ENCODE measurements at regions not wholly inside any gene's neighbourhood (a gene's known extent, or its start where the extent isn't known, plus 50 kb on each side); places are given as distances from the start of the nearest gene placed in this dataset.

DNA sequence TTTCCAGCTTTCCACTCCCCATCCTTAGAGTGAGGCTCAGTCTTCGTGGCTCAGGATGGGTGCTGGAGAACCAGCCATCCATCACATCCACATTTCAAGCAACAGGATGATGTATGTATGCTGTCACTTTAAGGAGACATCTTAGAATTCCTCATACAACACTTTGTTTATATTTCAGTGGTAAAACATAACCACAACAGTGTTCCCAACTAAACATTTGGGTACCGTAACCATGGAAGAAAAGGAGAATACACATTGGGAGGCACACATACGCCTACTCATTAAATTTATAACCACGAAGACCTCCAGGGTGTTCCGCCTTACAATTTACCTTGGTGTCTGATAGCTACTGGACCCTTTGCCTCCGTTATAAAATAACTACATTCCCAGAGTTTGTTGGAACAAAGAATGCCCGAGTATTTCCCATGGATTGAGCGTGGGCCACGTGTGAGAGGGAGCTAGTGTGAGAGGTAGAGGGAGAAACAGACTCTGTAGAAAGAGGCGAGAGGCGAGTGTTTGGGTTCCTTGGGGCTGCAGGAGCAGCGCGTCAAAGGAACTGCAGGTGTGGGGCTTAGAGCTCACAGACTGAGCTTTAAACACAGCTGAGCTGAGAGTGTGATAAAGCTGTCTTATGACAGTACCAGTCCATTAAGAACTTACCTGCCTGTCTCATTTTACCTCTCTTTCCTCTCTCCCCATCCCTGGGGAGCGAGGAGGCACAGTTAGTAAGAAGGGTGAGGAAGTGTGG is 111.5 kb upstream of the USP24 start:
- Histone ChIP-seq H3K27ac (ENCODE audit: low read length) (no peak overlapping the region), H3K9ac (ENCODE audit: low read length) (no peak overlapping the region), H3K4me1 (ENCODE audit: low read length) (no peaks in the 10 kb centered on the region), H3K4me3 (ENCODE audit: low read length) (no peak overlapping the region), H3K9me3 (ENCODE audit: insufficient read depth, low read length) (no peaks in the 10 kb centered on the region), H3K79me2 (ENCODE audit: low read length) (no peaks in the 10 kb centered on the region), H3K27me3 (ENCODE audit: low read depth, low read length) (peaks cover 7% of the 10 kb centered on the region; the same call in 1 of the 2 replicates), H2AFZ (ENCODE audit: low read depth, low read length) (no peak overlapping the region), H3K36me3 (replicated peaks; ENCODE audit: low read depth, low read length) (no peaks in the 10 kb centered on the region), H3K4me2 (ENCODE audit: low read length) (no peak overlapping the region), H4K20me1 (ENCODE audit: insufficient read depth, low read length) (no peaks in the 10 kb centered on the region)
- TF ChIP-seq, protein P1, sequence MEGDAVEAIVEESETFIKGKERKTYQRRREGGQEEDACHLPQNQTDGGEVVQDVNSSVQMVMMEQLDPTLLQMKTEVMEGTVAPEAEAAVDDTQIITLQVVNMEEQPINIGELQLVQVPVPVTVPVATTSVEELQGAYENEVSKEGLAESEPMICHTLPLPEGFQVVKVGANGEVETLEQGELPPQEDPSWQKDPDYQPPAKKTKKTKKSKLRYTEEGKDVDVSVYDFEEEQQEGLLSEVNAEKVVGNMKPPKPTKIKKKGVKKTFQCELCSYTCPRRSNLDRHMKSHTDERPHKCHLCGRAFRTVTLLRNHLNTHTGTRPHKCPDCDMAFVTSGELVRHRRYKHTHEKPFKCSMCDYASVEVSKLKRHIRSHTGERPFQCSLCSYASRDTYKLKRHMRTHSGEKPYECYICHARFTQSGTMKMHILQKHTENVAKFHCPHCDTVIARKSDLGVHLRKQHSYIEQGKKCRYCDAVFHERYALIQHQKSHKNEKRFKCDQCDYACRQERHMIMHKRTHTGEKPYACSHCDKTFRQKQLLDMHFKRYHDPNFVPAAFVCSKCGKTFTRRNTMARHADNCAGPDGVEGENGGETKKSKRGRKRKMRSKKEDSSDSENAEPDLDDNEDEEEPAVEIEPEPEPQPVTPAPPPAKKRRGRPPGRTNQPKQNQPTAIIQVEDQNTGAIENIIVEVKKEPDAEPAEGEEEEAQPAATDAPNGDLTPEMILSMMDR (IDR thresholded peaks at IDR 0.05; ENCODE audit: low read depth, low read length) = no peak
- no peak for TF ChIP-seq EZH2phosphoT487 (IDR thresholded peaks at IDR 0.05; ENCODE audit: low read depth)

DNA sequence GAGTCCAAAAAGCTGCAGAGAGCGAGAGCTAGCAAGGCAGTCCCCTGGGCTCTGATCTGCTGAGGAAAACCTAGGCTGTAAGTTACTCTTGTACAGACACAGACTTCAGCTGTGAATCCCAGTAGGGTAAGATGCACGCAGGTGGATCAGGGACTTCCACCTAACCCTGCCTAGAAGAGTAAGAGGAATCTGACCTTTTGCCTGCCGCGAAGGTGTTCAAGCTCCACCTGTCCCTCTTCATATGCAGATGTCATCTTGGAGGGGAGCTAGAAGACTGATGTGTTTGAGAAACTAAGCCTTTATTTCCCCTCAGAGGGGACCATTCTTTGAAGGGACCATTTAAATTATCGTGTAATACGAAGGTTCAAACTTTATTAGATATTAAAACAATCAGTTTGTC is 108.6 kb upstream of the USP24 start:
- H3K9ac ChIP-seq (ENCODE audit: low read length) = no peak overlapping the region
- no peak overlapping the region for H2AFZ ChIP-seq (ENCODE audit: low read depth, low read length)
- H3K79me2 ChIP-seq (ENCODE audit: low read length) = no peaks in the 10 kb centered on the region
- H3K4me2 ChIP-seq (ENCODE audit: low read length) = no peak overlapping the region
- H3K27me3 ChIP-seq (ENCODE audit: low read depth, low read length) = peaks cover 7% of the 10 kb centered on the region; the same call in 1 of the 2 replicates
- H4K20me1 ChIP-seq (ENCODE audit: insufficient read depth, low read length) = no peaks in the 10 kb centered on the region
- no peaks in the 10 kb centered on the region for H3K36me3 ChIP-seq (replicated peaks; ENCODE audit: low read depth, low read length)
- no peaks in the 10 kb centered on the region for H3K4me1 ChIP-seq (ENCODE audit: low read length)
- no peak overlapping the region for H3K27ac ChIP-seq (ENCODE audit: low read length)
- H3K9me3 ChIP-seq (ENCODE audit: insufficient read depth, low read length) = no peaks in the 10 kb centered on the region
- no peak overlapping the region for H3K4me3 ChIP-seq (ENCODE audit: low read length)
- TF ChIP-seq, protein P1 (IDR thresholded peaks at IDR 0.05; ENCODE audit: low read depth, low read length) = no peak
- no peak for TF ChIP-seq EZH2phosphoT487 (IDR thresholded peaks at IDR 0.05; ENCODE audit: low read depth)

DNA sequence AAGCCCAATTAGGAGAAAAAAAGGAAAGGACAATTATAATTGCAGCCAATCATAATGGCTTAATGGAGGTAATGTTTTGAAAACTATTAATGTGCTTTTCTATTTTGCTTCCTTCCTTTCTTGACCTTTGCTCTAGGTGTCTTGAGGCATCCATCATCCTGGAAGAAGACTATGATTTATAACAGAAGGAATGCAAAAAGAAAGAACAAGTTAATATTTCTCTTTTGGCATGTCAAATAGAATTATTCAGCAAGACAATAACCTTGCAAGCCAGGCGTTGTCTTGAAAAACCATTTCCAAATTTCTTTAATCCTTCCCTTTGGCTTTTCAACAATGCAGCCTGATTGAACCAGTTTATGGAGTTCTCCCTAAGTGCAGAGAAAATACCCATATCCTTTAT is 107.7 kb upstream of the USP24 start:
- H3K9ac ChIP-seq (ENCODE audit: low read length) = no peak overlapping the region
- no peaks in the 10 kb centered on the region for H4K20me1 ChIP-seq (ENCODE audit: insufficient read depth, low read length)
- H3K79me2 ChIP-seq (ENCODE audit: low read length) = no peaks in the 10 kb centered on the region
- TF ChIP-seq, protein P1 (IDR thresholded peaks at IDR 0.05; ENCODE audit: low read depth, low read length) = no peak
- TF ChIP-seq EZH2phosphoT487 (IDR thresholded peaks at IDR 0.05; ENCODE audit: low read depth) = no peak
- H2AFZ ChIP-seq (ENCODE audit: low read depth, low read length) = no peak overlapping the region
- H3K27ac ChIP-seq (ENCODE audit: low read length) = no peak overlapping the region
- H3K4me2 ChIP-seq (ENCODE audit: low read length) = no peak overlapping the region
- H3K4me3 ChIP-seq (ENCODE audit: low read length) = no peak overlapping the region
- no peaks in the 10 kb centered on the region for H3K36me3 ChIP-seq (replicated peaks; ENCODE audit: low read depth, low read length)
- no peaks in the 10 kb centered on the region for H3K4me1 ChIP-seq (ENCODE audit: low read length)
- no peaks in the 10 kb centered on the region for H3K9me3 ChIP-seq (ENCODE audit: insufficient read depth, low read length)
- peaks cover 7% of the 10 kb centered on the region for H3K27me3 ChIP-seq (ENCODE audit: low read depth, low read length)

DNA sequence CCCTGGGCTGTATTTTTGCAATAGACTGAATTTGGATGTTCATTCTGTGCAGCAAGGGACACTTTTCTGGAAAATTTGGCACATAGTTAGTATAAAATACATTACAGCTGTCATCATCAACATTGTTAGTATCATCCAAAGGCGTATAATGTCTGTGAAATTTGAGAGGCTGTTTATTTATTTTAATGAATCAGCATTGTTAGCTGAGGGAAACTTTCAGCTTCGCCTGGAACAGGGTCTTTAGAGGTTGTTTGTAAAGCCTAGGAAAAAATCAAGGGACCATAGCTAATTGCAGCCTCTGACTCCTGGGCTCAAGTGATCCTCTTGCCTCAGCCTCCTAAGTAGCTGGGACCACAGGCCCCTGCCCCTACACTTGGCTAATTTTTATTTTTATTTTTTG is 106.8 kb upstream of the USP24 start:
- no peak for TF ChIP-seq EZH2phosphoT487 (IDR thresholded peaks at IDR 0.05; ENCODE audit: low read depth)
- TF ChIP-seq, protein P1 (IDR thresholded peaks at IDR 0.05; ENCODE audit: low read depth, low read length) = no peak
- peaks cover 12% of the 10 kb centered on the region for H3K27me3 ChIP-seq (ENCODE audit: low read depth, low read length)
- H3K79me2 ChIP-seq (ENCODE audit: low read length) = no peaks in the 10 kb centered on the region
- no peak overlapping the region for H3K4me3 ChIP-seq (ENCODE audit: low read length)
- H3K4me2 ChIP-seq (ENCODE audit: low read length) = no peak overlapping the region
- H4K20me1 ChIP-seq (ENCODE audit: insufficient read depth, low read length) = no peaks in the 10 kb centered on the region
- no peaks in the 10 kb centered on the region for H3K9me3 ChIP-seq (ENCODE audit: insufficient read depth, low read length)
- no peaks in the 10 kb centered on the region for H3K4me1 ChIP-seq (ENCODE audit: low read length)
- H3K9ac ChIP-seq (ENCODE audit: low read length) = no peak overlapping the region
- H3K36me3 ChIP-seq (replicated peaks; ENCODE audit: low read depth, low read length) = no peaks in the 10 kb centered on the region
- no peak overlapping the region for H3K27ac ChIP-seq (ENCODE audit: low read length)
- no peak overlapping the region for H2AFZ ChIP-seq (ENCODE audit: low read depth, low read length)

All from OCI-LY3 (cell line).